Left renal pelvis (tissue), 4 donors: ENCODE measurements at regions not wholly inside any gene's neighbourhood (a gene's known extent, or its start where the extent isn't known, plus 50 kb on each side); places are given as distances from the start of the nearest gene placed in this dataset.
"Not testable (repeated sequence)": the region's sequence is repeated elsewhere in the genome, so short reads cannot be mapped to it uniquely, and the experiment has no call there.

Experiments
- DNase-seq, 4 donors: peaks; one replicate each; pipeline ENCODE4 v3.0.0-alpha.2; 2013; ENCODE audit warnings: low read depth in 4 of 4, low spot score in 3 of 4

- DNase-seq: no peak
These were observed 380.8 kb upstream of the RGS6 start for GRCh38 chr14:71551291-71551950.

- DNase-seq: no peak
These were observed 379.4 kb upstream of the RGS6 start for GRCh38 chr14:71552809-71553208.

- DNase-seq: no peak
These were observed 378.4 kb upstream of the RGS6 start for GRCh38 chr14:71553779-71554178.

- no peak for DNase-seq
These were observed 377.9 kb upstream of the RGS6 start for GRCh38 chr14:71554323-71554722.

- no peak for DNase-seq
These were observed 377.1 kb upstream of the RGS6 start for GRCh38 chr14:71554959-71555612.

GRCh38 chr14:71555654-71556559, 376.3 kb upstream of the RGS6 start:
- no peak for DNase-seq

- DNase-seq: no peak
These were observed 375.5 kb upstream of the RGS6 start for GRCh38 chr14:71556730-71557129.

GRCh38 chr14:71557351-71557750, 374.9 kb upstream of the RGS6 start:
- no peak for DNase-seq

- DNase-seq: not testable (repeated sequence)
These were observed 373.3 kb upstream of the RGS6 start for GRCh38 chr14:71558943-71559342.

GRCh38 chr14:71560751-71561150, 371.5 kb upstream of the RGS6 start:
- DNase-seq: no peak

- DNase-seq: no peak
These were observed 368.6 kb upstream of the RGS6 start for GRCh38 chr14:71563492-71564153.

- DNase-seq: no peak
These were observed 366.0 kb upstream of the RGS6 start for GRCh38 chr14:71566276-71566675.

GRCh38 chr14:71567499-71568133, 364.6 kb upstream of the RGS6 start:
- DNase-seq: not testable (repeated sequence)

GRCh38 chr14:71574976-71575375, 357.3 kb upstream of the RGS6 start:
- no peak for DNase-seq

- no peak for DNase-seq
These were observed 355.8 kb upstream of the RGS6 start for GRCh38 chr14:71576472-71576871.

GRCh38 chr14:71579331-71579730, 352.9 kb upstream of the RGS6 start:
- no peak for DNase-seq

- DNase-seq: no peak
These were observed 349.5 kb upstream of the RGS6 start for GRCh38 chr14:71582705-71583104.

GRCh38 chr14:71583194-71583593, 349.0 kb upstream of the RGS6 start:
- DNase-seq: no peak

GRCh38 chr14:71583705-71584104, 348.5 kb upstream of the RGS6 start:
- no peak for DNase-seq

GRCh38 chr14:71585361-71585760, 346.9 kb upstream of the RGS6 start:
- no peak for DNase-seq
